Hepatocyte (in vitro differentiated cells): ENCODE measurements at regions not wholly inside any gene's neighbourhood (a gene's known extent, or its start where the extent isn't known, plus 50 kb on each side); places are given as distances from the start of the nearest gene placed in this dataset.

Source experiments
- EZH2phosphoT487 ChIP-seq: fragments of 200-600 bp; sonication (generic); IDR thresholded peaks from one replicate; pipeline ENCODE4 v1.6.1; 2018; ENCODE audit warnings: antibody characterized with exemption, mild to moderate bottlenecking, low read depth, moderate library complexity; ENCODE audit not compliant: unreplicated experiment, severe bottlenecking
- TF ChIP-seq, protein P1 (sequence below): fragments of 200-600 bp; sonication (generic); IDR thresholded peaks from 2 replicates; pipeline ENCODE4 v1.5.1; 2016; ENCODE audit warnings: antibody characterized with exemption, mild to moderate bottlenecking; ENCODE audit not compliant: poor library complexity

DNA sequence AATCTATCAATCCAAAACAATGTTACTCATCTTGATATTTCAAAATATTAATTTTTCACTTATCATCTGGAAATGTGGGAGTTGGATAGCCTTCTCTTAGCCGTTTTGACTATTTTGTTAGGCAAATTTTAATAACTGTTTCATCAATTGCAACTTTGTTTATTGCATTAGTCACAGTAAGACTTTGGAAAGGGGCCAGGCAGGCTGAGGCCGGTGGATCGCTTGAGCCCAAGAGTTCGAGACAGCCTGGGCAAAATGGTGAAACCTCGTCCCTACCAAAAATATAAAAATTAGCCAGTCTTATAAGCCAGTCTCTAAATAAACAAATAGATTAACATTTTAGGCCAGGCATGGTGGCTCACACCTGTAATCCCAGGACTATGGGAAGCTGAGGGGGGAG is 113.0 kb upstream of the NR5A2 start:
- TF ChIP-seq, protein P1, sequence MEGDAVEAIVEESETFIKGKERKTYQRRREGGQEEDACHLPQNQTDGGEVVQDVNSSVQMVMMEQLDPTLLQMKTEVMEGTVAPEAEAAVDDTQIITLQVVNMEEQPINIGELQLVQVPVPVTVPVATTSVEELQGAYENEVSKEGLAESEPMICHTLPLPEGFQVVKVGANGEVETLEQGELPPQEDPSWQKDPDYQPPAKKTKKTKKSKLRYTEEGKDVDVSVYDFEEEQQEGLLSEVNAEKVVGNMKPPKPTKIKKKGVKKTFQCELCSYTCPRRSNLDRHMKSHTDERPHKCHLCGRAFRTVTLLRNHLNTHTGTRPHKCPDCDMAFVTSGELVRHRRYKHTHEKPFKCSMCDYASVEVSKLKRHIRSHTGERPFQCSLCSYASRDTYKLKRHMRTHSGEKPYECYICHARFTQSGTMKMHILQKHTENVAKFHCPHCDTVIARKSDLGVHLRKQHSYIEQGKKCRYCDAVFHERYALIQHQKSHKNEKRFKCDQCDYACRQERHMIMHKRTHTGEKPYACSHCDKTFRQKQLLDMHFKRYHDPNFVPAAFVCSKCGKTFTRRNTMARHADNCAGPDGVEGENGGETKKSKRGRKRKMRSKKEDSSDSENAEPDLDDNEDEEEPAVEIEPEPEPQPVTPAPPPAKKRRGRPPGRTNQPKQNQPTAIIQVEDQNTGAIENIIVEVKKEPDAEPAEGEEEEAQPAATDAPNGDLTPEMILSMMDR, result no peak
- TF ChIP-seq EZH2phosphoT487, result no peak
